Uterus (tissue), 2 donors: ENCODE measurements at regions not wholly inside any gene's neighbourhood (a gene's known extent, or its start where the extent isn't known, plus 50 kb on each side); places are given as distances from the start of the nearest gene placed in this dataset.

Experiments
- POLR2A ChIP-seq, 2 donors: fragments of 450-650 bp; IDR thresholded peaks; one replicate each; pipeline ENCODE4 v1.6.1; 2016; ENCODE audit warnings: antibody characterized with exemption in 2 of 2, mild to moderate bottlenecking in 1 of 2, moderate library complexity in 1 of 2
- TF ChIP-seq, protein P1 (sequence below), 4 experiments: fragments of 200-600 bp in 2 of 4; fragments of 450-650 bp in 2 of 4; sonication (generic) in 2 of 4; IDR thresholded peaks; one replicate each; pipeline ENCODE4 v1.5.1; 2016 to 2019; ENCODE audit warnings: antibody characterized with exemption in 4 of 4, mild to moderate bottlenecking in 2 of 4, moderate library complexity in 1 of 4

DNA sequence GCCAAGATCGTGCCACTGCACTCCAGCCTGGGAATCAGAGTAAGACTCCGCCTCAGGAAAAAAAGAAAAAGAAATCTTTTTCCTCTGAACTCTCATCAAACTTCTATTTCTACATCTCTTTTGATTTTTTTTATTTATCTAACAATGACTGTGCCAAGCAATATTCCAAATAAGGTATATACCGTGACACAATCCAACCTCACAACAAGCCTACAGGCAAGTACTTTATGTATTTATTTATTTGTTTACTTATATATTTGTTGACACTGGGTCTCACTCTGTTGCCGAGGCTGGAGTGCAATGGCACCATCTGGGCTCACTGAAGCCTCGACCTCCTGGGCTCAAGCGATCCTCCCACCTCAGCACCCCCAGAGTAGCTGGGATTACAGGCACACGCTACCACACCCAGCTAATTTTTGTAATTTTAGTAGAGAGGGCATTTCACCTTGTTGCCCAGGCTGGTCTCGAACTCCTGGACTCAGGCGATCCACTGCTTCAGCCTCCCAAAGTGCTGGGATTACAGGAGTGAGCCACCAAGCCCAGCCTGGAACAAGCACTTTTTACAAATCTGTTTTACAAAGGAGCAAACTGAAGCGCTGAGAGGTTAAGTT lies 94.9 kb upstream of the CHD2 start:
- TF ChIP-seq, protein P1, sequence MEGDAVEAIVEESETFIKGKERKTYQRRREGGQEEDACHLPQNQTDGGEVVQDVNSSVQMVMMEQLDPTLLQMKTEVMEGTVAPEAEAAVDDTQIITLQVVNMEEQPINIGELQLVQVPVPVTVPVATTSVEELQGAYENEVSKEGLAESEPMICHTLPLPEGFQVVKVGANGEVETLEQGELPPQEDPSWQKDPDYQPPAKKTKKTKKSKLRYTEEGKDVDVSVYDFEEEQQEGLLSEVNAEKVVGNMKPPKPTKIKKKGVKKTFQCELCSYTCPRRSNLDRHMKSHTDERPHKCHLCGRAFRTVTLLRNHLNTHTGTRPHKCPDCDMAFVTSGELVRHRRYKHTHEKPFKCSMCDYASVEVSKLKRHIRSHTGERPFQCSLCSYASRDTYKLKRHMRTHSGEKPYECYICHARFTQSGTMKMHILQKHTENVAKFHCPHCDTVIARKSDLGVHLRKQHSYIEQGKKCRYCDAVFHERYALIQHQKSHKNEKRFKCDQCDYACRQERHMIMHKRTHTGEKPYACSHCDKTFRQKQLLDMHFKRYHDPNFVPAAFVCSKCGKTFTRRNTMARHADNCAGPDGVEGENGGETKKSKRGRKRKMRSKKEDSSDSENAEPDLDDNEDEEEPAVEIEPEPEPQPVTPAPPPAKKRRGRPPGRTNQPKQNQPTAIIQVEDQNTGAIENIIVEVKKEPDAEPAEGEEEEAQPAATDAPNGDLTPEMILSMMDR (IDR thresholded peaks at IDR 0.05), result no peak
- TF ChIP-seq POLR2A (IDR thresholded peaks at IDR 0.05), result no peak
